Memory B cell (primary cell): ENCODE measurements at regions not wholly inside any gene's neighbourhood (a gene's known extent, or its start where the extent isn't known, plus 50 kb on each side); places are given as distances from the start of the nearest gene placed in this dataset.
"Not testable (repeated sequence)": the region's sequence is repeated elsewhere in the genome, so short reads cannot be mapped to it uniquely, and the experiment has no call there.

Source experiments
- ATAC-seq: fragments of 150-1000 bp; cut with Tn5 transposase; 2 replicates; pipeline ENCODE4 v1.10.0; 2021; ENCODE audit warnings: low read depth, mild to moderate bottlenecking, moderate library complexity
- DNase-seq, 2 donors: peaks; one replicate each; pipeline ENCODE4 v3.0.0; 2022; ENCODE audit warnings: low spot score in 2 of 2
- H3K27ac Mint-ChIP-seq: one replicate; pipeline ENCODE4 v1.8.0; 2022; ENCODE audit warnings: mild to moderate bottlenecking, moderate library complexity, mixed read lengths
- H3K27me3 Mint-ChIP-seq: one replicate; pipeline ENCODE4 v1.8.0; 2022; ENCODE audit warnings: mixed read lengths
- H3K36me3 Mint-ChIP-seq: one replicate; pipeline ENCODE4 v1.8.0; 2022; ENCODE audit warnings: mild to moderate bottlenecking, mixed read lengths
- H3K4me1 Mint-ChIP-seq: one replicate; pipeline ENCODE4 v1.8.0; 2022; ENCODE audit warnings: mixed read lengths
- H3K4me3 Mint-ChIP-seq: one replicate; pipeline ENCODE4 v1.8.0; 2022; ENCODE audit warnings: mild to moderate bottlenecking, moderate library complexity, mixed read lengths
- H3K9me3 Mint-ChIP-seq: one replicate; pipeline ENCODE4 v1.8.0; 2022; ENCODE audit warnings: mixed read lengths

DNA sequence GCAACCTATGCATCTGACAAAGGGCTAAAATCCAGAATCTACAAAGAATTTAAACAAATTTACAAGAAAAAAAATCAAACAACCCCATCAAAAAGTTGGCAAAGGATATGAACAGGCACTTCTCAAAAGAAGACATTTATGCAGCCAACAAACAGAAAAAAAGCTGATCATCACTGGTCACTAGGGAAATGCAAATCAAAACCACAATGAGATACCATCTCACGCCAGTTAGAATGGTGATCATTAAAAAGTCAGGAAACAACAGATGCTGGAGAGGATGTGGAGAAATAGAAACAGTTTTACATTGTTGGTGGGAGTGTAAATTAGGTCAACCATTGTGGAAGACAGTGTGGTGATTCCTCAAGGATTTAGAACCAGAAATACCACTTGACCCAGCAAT lies 229.6 kb upstream of the KITLG start:
- not testable (repeated sequence) for H3K36me3 Mint-ChIP-seq, H3K4me3 Mint-ChIP-seq, H3K9me3 Mint-ChIP-seq, H3K27me3 Mint-ChIP-seq, H3K4me1 Mint-ChIP-seq, H3K27ac Mint-ChIP-seq, DNase-seq, ATAC-seq

DNA sequence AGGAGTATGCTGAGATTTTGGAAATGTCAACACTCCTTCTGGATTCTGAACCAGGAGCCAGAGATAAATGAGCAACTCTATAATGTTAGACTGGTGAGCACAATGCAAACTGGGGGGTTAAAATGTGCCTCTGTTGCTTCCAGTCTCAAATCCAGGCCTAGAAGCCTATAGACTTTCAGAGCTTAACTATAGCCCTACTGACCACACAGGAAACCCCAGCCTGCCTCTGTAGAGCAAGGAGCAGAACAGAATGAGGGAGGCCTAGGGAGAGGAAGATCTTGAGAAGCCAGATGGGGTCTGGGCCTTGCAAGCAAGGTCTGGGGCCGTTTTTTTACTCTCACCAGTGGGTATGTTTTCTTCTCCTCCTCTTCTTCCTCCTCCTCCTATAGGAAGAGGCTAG lies 225.4 kb upstream of the KITLG start:
- Mint-ChIP-seq H3K4me1 (no peaks in the 10 kb centered on the region), H3K36me3 (no peaks in the 10 kb centered on the region), H3K9me3 (peaks cover 3% of the 10 kb centered on the region), H3K27me3 (no peaks in the 10 kb centered on the region), H3K4me3 (no peak overlapping the region), H3K27ac (no peak overlapping the region)
- ATAC-seq (no peak), DNase-seq (no peak)

DNA sequence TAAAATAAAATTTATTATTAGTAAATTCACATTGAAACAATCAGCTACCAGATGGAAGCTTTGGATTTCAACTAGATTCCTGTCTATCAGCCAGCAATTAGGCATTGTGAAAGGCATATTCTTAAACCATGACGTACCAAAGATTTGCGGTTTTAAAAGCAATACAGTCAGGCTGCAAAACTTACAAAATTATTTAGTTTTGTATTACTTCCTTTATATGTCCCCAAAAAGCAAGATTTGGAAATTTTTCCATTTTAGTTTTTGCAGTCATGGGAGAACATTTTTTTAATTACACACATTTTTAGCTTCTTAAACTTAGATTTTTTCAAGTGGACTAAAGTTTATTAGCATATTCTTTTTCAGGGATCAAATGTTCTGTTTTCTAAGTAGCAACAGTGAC lies 225.0 kb upstream of the KITLG start:
- DNase-seq = no peak
- Mint-ChIP-seq H3K4me1 (no peaks in the 10 kb centered on the region), H3K9me3 (peaks cover 4% of the 10 kb centered on the region)

GRCh38 chr12:88802096-88802706 lies 221.9 kb upstream of the KITLG start:
- no peaks in the 10 kb centered on the region for H3K36me3 Mint-ChIP-seq
- H3K9me3 Mint-ChIP-seq = peaks cover 7% of the 10 kb centered on the region
- no peak overlapping the region for H3K4me3 Mint-ChIP-seq
- ATAC-seq (no peak), DNase-seq (no peak)
- H3K27me3 Mint-ChIP-seq = no peaks in the 10 kb centered on the region
- H3K27ac Mint-ChIP-seq = no peak overlapping the region
- H3K4me1 Mint-ChIP-seq = no peaks in the 10 kb centered on the region

More for the DNA sequence above, 225.0 kb upstream of the KITLG start:
- Mint-ChIP-seq H3K27ac (no peak overlapping the region), H3K4me3 (no peak overlapping the region), H3K36me3 (no peaks in the 10 kb centered on the region), H3K27me3 (no peaks in the 10 kb centered on the region)
- ATAC-seq = no peak

GRCh38 chr12:88801227-88802095 lies 221.2 kb upstream of the KITLG start:
- no peak for DNase-seq
- Mint-ChIP-seq H3K4me1 (no peaks in the 10 kb centered on the region), H3K9me3 (peaks cover 7% of the 10 kb centered on the region), H3K27me3 (no peaks in the 10 kb centered on the region), H3K36me3 (no peaks in the 10 kb centered on the region), H3K4me3 (no peak overlapping the region), H3K27ac (no peak overlapping the region)
- no peak for ATAC-seq

GRCh38 chr12:88793096-88793495 lies 212.8 kb upstream of the KITLG start:
- H3K9me3 Mint-ChIP-seq = peaks cover 19% of the 10 kb centered on the region
- H3K36me3 Mint-ChIP-seq = no peaks in the 10 kb centered on the region
- ATAC-seq = no peak
- H3K4me1 Mint-ChIP-seq = no peaks in the 10 kb centered on the region
- no peak overlapping the region for H3K27ac Mint-ChIP-seq
- H3K4me3 Mint-ChIP-seq = no peak overlapping the region
- DNase-seq = no peak
- no peaks in the 10 kb centered on the region for H3K27me3 Mint-ChIP-seq

DNA sequence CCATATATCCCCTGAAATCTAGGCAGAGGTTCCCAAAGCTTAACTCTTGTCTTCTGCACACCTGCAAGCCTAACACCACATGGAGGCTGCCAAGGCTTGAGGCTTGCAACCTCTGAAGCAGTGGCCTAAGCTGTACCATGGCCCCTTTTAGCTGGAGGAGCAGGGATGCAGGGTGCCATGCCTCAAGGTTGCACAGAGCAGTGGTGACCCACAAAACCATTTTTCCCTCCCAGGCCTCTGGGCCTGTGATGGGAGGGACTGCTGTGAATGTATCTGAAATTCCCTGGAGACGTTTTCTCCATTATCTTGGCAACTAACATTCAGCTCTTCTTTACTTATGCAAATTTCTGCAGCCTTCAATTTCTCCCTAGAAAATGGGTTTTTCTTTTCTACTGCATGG lies 210.0 kb upstream of the KITLG start:
- Mint-ChIP-seq H3K4me3 (no peak overlapping the region), H3K9me3 (peaks cover 17% of the 10 kb centered on the region), H3K4me1 (no peaks in the 10 kb centered on the region), H3K27me3 (no peaks in the 10 kb centered on the region), H3K36me3 (no peaks in the 10 kb centered on the region), H3K27ac (no peak overlapping the region)
- ATAC-seq (no peak), DNase-seq (no peak)

GRCh38 chr12:88784166-88784565 lies 203.9 kb upstream of the KITLG start:
- H3K36me3 Mint-ChIP-seq = no peaks in the 10 kb centered on the region
- no peak for DNase-seq
- no peak for ATAC-seq
- no peak overlapping the region for H3K27ac Mint-ChIP-seq
- no peaks in the 10 kb centered on the region for H3K4me1 Mint-ChIP-seq
- H3K4me3 Mint-ChIP-seq = no peak overlapping the region
- H3K27me3 Mint-ChIP-seq = peaks cover 1% of the 10 kb centered on the region
- peaks cover 4% of the 10 kb centered on the region for H3K9me3 Mint-ChIP-seq

DNA sequence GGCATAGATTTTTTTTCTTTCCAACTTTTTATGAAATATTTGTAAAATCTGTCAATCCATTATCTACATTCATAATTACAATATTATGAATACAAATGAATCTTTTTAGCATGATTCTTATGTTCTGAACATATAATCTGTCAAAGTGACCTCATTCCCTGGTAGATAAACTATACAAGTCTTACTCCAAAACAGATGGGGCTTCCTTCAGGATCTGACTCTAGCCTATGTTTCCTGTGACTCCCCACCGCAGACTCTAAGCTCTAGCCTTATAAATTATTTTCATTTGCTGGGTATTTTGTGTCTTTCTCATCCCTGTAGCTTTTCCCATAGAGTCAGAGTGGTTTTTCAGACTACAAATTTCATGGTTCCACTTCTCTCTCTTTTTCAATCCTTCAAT lies 202.1 kb upstream of the KITLG start:
- Mint-ChIP-seq H3K9me3 (peaks cover 1% of the 10 kb centered on the region), H3K4me1 (no peaks in the 10 kb centered on the region), H3K27ac (no peak overlapping the region), H3K36me3 (no peaks in the 10 kb centered on the region), H3K4me3 (no peak overlapping the region), H3K27me3 (peaks cover 1% of the 10 kb centered on the region)
- DNase-seq (no peak), ATAC-seq (no peak)

DNA sequence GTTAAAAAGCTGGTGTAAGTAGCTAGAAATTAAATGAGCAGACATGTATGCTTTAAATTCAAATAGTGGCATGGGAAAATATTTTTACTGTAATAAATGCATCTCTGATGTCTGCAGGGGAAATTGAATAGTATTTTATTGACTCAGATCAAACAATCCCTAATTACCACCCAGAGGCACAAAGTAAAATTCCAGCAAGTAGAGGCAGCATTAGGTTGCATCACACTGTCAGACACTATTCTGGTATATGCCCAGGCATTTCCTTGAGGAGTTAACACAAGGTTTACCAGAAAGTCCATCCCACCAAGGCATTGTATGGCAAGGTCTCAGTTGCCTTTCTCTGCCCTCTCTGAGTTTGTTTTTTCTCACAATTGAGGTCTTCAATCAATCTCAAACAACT lies 201.6 kb upstream of the KITLG start:
- H3K36me3 Mint-ChIP-seq = no peaks in the 10 kb centered on the region
- DNase-seq (no peak), ATAC-seq (no peak)
- no peak overlapping the region for H3K4me3 Mint-ChIP-seq
- peaks cover 1% of the 10 kb centered on the region for H3K9me3 Mint-ChIP-seq
- H3K27ac Mint-ChIP-seq = no peak overlapping the region
- no peaks in the 10 kb centered on the region for H3K4me1 Mint-ChIP-seq
- peaks cover 1% of the 10 kb centered on the region for H3K27me3 Mint-ChIP-seq

DNA sequence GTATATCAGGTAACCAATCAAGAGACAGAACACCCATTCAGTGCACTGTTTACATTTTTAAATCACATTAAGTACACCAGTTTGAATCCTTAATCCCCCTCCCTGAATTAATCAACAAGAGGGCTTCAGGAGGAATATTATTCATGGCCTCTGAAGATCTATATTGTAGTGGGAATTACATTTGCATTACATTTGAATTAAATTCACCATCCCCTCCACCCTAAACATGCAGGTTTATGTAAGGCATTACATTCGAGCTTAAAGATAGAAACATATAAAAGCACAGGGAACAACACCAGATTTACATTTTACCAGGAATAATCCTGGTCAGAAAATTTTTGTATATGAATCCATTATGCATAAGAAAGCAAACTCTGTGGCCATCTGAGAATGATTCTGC lies 197.8 kb upstream of the KITLG start:
- H3K36me3 Mint-ChIP-seq = no peaks in the 10 kb centered on the region
- ATAC-seq = no peak
- peaks cover 1% of the 10 kb centered on the region for H3K27me3 Mint-ChIP-seq
- H3K27ac Mint-ChIP-seq = no peak overlapping the region
- no peaks in the 10 kb centered on the region for H3K4me1 Mint-ChIP-seq
- H3K4me3 Mint-ChIP-seq = no peak overlapping the region
- H3K9me3 Mint-ChIP-seq = peaks cover 1% of the 10 kb centered on the region
- no peak for DNase-seq

DNA sequence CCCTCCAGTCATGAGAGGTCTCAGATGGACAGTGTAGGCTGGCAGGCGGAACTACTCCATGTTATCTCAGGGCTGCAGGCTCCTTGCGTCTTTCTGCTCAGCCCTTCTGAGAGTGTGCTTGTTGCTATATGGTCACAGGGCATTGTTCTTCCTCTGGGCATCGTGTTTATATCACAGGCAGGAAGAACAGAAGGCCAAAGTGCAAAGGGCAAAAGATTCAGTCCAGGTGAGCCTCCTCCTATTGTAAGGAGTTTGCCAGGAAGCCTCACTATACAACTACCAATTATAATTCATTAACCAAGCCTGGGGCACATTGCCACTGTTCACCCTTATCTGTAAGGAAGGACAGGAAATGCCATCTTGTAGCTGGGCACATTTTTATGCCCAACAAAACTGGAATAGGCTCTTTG lies 195.5 kb upstream of the KITLG start:
- H3K4me1 Mint-ChIP-seq = no peaks in the 10 kb centered on the region
- ATAC-seq (no peak), DNase-seq (no peak)
- no peak overlapping the region for H3K4me3 Mint-ChIP-seq
- peaks cover 1% of the 10 kb centered on the region for H3K9me3 Mint-ChIP-seq
- H3K36me3 Mint-ChIP-seq = no peaks in the 10 kb centered on the region
- no peak overlapping the region for H3K27ac Mint-ChIP-seq
- H3K27me3 Mint-ChIP-seq = no peaks in the 10 kb centered on the region

GRCh38 chr12:88767699-88768098 lies 187.4 kb upstream of the KITLG start:
- Mint-ChIP-seq H3K27me3 (no peaks in the 10 kb centered on the region), H3K9me3 (peaks cover 2% of the 10 kb centered on the region), H3K27ac (no peak overlapping the region), H3K36me3 (no peaks in the 10 kb centered on the region), H3K4me1 (no peaks in the 10 kb centered on the region), H3K4me3 (no peak overlapping the region)
- no peak for DNase-seq
- no peak for ATAC-seq

DNA sequence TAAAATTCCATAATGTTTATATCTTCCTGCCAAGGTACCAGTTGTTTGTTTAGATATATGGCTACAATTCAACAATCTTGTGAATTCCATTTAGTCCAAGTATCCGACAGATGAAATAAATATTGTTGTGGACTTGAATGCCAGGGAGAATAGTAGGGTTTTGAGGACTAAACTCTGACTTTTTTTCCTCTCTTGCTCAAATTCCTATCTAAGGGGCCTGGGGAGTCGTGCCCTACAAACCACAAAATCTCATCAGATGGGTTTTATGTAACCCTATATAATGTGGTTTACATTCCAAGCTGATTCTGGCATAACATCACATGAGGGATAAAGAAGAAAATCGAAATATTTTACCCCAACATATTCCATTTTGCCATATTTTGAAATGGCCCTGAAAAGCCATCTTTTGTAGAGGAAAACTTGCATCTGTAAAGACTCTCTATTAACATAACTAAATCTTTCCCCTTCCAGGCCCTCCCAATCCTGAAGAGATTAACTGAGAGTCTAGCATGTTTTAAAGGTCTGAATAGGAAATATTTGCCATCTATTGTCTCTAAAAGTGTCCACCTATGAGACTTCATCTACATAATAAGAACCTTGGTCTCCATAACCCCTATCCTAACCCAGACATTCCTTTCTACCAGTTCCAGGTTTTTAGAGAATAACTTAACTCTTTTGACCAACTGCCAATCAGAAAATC lies 184.7 kb upstream of the KITLG start:
- DNase-seq (no peak), ATAC-seq (no peak)
- Mint-ChIP-seq H3K27ac (no peak overlapping the region), H3K27me3 (no peaks in the 10 kb centered on the region), H3K9me3 (peaks cover 8% of the 10 kb centered on the region), H3K4me1 (no peaks in the 10 kb centered on the region), H3K4me3 (no peak overlapping the region), H3K36me3 (no peaks in the 10 kb centered on the region)
